ENCODE measurements at regions not wholly inside any gene's neighbourhood (a gene's known extent, or its start where the extent isn't known, plus 50 kb on each side); places are given as distances from the start of the nearest gene placed in this dataset.
A peak's percentile ranks its signal among the peaks of the same experiment; 100 is the strongest.

GRCh38 chr9:126166866-126167265 lies 159.8 kb upstream of the MVB12B start (continued):
- TF ChIP-seq ATF3 (IDR thresholded peaks at IDR 0.05): no peak
- TF ChIP-seq TAF1 (conservative IDR thresholded peaks at IDR 0.05): no peak
- TF ChIP-seq RXRA (IDR thresholded peaks at IDR 0.05): no peak
- TF ChIP-seq YY1 (IDR thresholded peaks at IDR 0.05): no peak
- no peak for TF ChIP-seq FOXA2 (IDR thresholded peaks at IDR 0.05)
- TF ChIP-seq GABPA (IDR thresholded peaks at IDR 0.05 in 1 of 2, conservative IDR thresholded peaks at IDR 0.05 in 1 of 2): no peak

- 74% methylated on average over 4 of the region's 4 CpGs for WGBS
- H3K36me3 ChIP-seq (ENCODE audit: control insufficient read depth in 4 of 4, insufficient read depth in 3 of 4, low read depth in 1 of 4, low read length in 3 of 4): no peaks in the 10 kb centered on the region
- no peak overlapping the region for H3K27ac ChIP-seq (ENCODE audit: low read depth in 1 of 2, low read length in 2 of 2)
- H3K9me3 ChIP-seq (ENCODE audit: control insufficient read depth in 4 of 4, low read length in 3 of 4): no peaks in the 10 kb centered on the region
- H3K27me3 ChIP-seq (ENCODE audit: control insufficient read depth in 4 of 4, insufficient read depth in 4 of 4, low read length in 3 of 4): no peaks in the 10 kb centered on the region
- no peak for TF ChIP-seq ATF3 (IDR thresholded peaks at IDR 0.05)
- no peak for TF ChIP-seq SP1 (IDR thresholded peaks at IDR 0.05)
- no peak for TF ChIP-seq FOXA1 (IDR thresholded peaks at IDR 0.05)
- no peak for TF ChIP-seq HNF4A (conservative IDR thresholded peaks at IDR 0.05)
- TF ChIP-seq RXRA (IDR thresholded peaks at IDR 0.05): no peak
- no peak for TF ChIP-seq NR2F2 (IDR thresholded peaks at IDR 0.05)
- no peak for TF ChIP-seq JUND (IDR thresholded peaks at IDR 0.05)
- no peak for TF ChIP-seq YY1 (IDR thresholded peaks at IDR 0.05)
- no peak for TF ChIP-seq TAF1 (conservative IDR thresholded peaks at IDR 0.05)
- TF ChIP-seq FOXA2 (IDR thresholded peaks at IDR 0.05): no peak
- no peak for TF ChIP-seq HNF4G (IDR thresholded peaks at IDR 0.05)
- TF ChIP-seq MAX (IDR thresholded peaks at IDR 0.05): no peak
- TF ChIP-seq RAD21 (IDR thresholded peaks at IDR 0.05): no peak
- no peak for TF ChIP-seq REST (IDR thresholded peaks at IDR 0.05)
- no peak for TF ChIP-seq ZBTB33 (IDR thresholded peaks at IDR 0.05)
- H3K4me1 ChIP-seq (ENCODE audit: control insufficient read depth in 4 of 4, insufficient read depth in 4 of 4, low read length in 3 of 4): no peaks in the 10 kb centered on the region
- peak; percentile 19 for DNase-seq (ENCODE audit: low spot score)
- no peak overlapping the region for H3K9ac ChIP-seq (ENCODE audit: low read depth in 1 of 2, low read length in 2 of 2)
- H3K4me3 ChIP-seq (ENCODE audit: low read depth in 1 of 3, low read length in 3 of 3): no peak overlapping the region
Measured at GRCh38 chr9:126169736-126170135, 156.9 kb upstream of the MVB12B start.
